ENCODE measurements at regions not wholly inside any gene's neighbourhood (a gene's known extent, or its start where the extent isn't known, plus 50 kb on each side); places are given as distances from the start of the nearest gene placed in this dataset.
"Not testable (repeated sequence)": the region's sequence is repeated elsewhere in the genome, so short reads cannot be mapped to it uniquely, and the experiment has no call there.

GRCh38 chr9:94402795-94403194 lies 74.4 kb upstream of the NUTM2F start:
- not testable (repeated sequence) for TF ChIP-seq CTCF (IDR thresholded peaks at IDR 0.05); REST (IDR thresholded peaks at IDR 0.05; ENCODE audit: insufficient read depth in 1 of 2, low read depth in 2 of 2, low read length in 1 of 2); TCF7L2 (IDR thresholded peaks at IDR 0.05; ENCODE audit: low read depth, low read length); SIN3A (IDR thresholded peaks at IDR 0.05; ENCODE audit: borderline replicate concordance, insufficient read depth, low read depth, low read length); POLR2AphosphoS5 (IDR thresholded peaks at IDR 0.05; ENCODE audit: low read depth, low read length)
